ENCODE measurements at regions not wholly inside any gene's neighbourhood (a gene's known extent, or its start where the extent isn't known, plus 50 kb on each side); places are given as distances from the start of the nearest gene placed in this dataset.

DNA sequence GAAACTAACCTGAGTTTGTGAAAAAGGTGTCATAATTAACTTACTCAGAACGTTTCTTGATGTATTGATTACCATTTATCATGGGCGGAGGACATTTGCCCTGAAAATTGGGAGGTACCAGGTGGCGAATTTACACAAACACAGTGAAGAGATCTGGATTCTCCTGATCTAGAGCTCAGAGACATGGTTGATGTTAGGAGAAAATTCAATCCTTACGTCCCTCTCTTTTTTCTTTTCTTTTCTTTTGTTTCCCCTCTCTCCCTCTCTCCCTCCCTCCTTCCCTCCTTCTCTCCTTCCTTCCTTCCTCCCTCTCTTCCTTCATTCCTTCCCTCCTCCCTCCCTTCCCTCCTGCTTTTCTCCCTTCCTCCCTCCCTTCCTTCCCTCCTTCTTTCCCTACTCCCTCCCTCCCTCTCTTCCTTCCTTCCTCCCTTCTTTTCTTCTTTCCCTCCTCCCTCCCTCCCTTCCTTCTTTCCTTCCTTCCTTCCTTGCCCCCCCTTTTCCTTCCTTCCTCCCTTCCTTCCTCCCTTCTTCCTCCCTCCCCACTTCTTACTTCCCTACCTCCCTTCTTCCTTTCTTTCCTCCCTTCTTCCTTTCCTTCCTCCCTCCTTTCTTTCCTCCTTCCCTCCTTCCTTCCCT, 234.1 kb downstream of the OTOR start:
- TF ChIP-seq, protein P1, sequence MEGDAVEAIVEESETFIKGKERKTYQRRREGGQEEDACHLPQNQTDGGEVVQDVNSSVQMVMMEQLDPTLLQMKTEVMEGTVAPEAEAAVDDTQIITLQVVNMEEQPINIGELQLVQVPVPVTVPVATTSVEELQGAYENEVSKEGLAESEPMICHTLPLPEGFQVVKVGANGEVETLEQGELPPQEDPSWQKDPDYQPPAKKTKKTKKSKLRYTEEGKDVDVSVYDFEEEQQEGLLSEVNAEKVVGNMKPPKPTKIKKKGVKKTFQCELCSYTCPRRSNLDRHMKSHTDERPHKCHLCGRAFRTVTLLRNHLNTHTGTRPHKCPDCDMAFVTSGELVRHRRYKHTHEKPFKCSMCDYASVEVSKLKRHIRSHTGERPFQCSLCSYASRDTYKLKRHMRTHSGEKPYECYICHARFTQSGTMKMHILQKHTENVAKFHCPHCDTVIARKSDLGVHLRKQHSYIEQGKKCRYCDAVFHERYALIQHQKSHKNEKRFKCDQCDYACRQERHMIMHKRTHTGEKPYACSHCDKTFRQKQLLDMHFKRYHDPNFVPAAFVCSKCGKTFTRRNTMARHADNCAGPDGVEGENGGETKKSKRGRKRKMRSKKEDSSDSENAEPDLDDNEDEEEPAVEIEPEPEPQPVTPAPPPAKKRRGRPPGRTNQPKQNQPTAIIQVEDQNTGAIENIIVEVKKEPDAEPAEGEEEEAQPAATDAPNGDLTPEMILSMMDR (optimal IDR thresholded peaks at IDR 0.05 in 1 of 3, IDR thresholded peaks at IDR 0.05 in 1 of 3, conservative IDR thresholded peaks at IDR 0.05 in 1 of 3; ENCODE audit: extremely low read depth in 1 of 3, insufficient read depth in 2 of 3, low read length in 3 of 3), result no peak
- no peak for TF ChIP-seq EZH2 (IDR thresholded peaks at IDR 0.05; ENCODE audit: low read length)

All from keratinocyte (primary cell).